IMR-90 (cell line): ENCODE measurements at regions not wholly inside any gene's neighbourhood (a gene's known extent, or its start where the extent isn't known, plus 50 kb on each side); places are given as distances from the start of the nearest gene placed in this dataset.
A peak's percentile ranks its signal among the peaks of the same experiment; 100 is the strongest.

Source experiments
- ATAC-seq: fragments of 200-7000 bp; cut with Tn5 transposase; 2 replicates; pipeline ENCODE4 v1.9.1; 2020; ENCODE audit warnings: low read depth, mild to moderate bottlenecking, moderate library complexity
- BruUV-seq: library from RNA; stranded (reverse); fragments of 400-500 nt; replicated peaks from 2 replicates; lab custom pipeline; 2021; lab: Mats Ljungman, UMichigan
- CTCF ChIA-PET: fragments of 300-600 bp; formaldehyde crosslinking; extraction: SDS; loops from one replicate; lab custom pipeline; 2021; ENCODE audit warnings: antibody characterized with exemption; lab: Yijun Ruan, JAX
- POLR2A ChIA-PET: fragments of 300-600 bp; sonication (Branson Sonifier 250); formaldehyde crosslinking; loops from one replicate; lab custom pipeline; 2022; ENCODE audit warnings: antibody characterized with exemption; ENCODE audit not compliant: unreplicated experiment; lab: Charles Lee
- DNase-seq: peaks from one replicate; pipeline ENCODE4 v3.0.0; 2013
- H2AFZ ChIP-seq: replicated peaks from 2 replicates; pipeline ENCODE3; 2013; ENCODE audit warnings: low read length, mild to moderate bottlenecking; ENCODE audit not compliant: poor library complexity
- H2AK5ac ChIP-seq: 2 replicates; pipeline ENCODE4 v1.6.1; 2013; ENCODE audit warnings: low read depth, low read length, inconsistent platforms
- H2AK9ac ChIP-seq: replicated peaks from 2 replicates; pipeline ENCODE3; 2013; ENCODE audit warnings: mild to moderate bottlenecking, low read depth, low read length, moderate library complexity; ENCODE audit not compliant: poor library complexity
- H2BK120ac ChIP-seq: 2 replicates; pipeline ENCODE4 v1.6.1; 2013; ENCODE audit warnings: low read depth, low read length, inconsistent platforms
- H2BK15ac ChIP-seq: 3 replicates; pipeline ENCODE4 v1.6.1; 2013; ENCODE audit warnings: low read depth, low read length, inconsistent platforms
- H2BK20ac ChIP-seq: 2 replicates; pipeline ENCODE4 v1.6.1; 2013; ENCODE audit warnings: low read depth, mild to moderate bottlenecking, inconsistent platforms, low read length, moderate library complexity
- H2BK5ac ChIP-seq: 2 replicates; pipeline ENCODE4 v1.6.1; 2013; ENCODE audit warnings: mild to moderate bottlenecking, low read depth, low read length, inconsistent platforms; ENCODE audit not compliant: poor library complexity, severe bottlenecking
- H3K14ac ChIP-seq: replicated peaks from 2 replicates; pipeline ENCODE4 v1.6.1; 2013; ENCODE audit warnings: low read depth, low read length, inconsistent platforms
- H3K18ac ChIP-seq: 2 replicates; pipeline ENCODE4 v1.6.1; 2013; ENCODE audit warnings: low read depth, low read length, control low read depth
- H3K23ac ChIP-seq: 2 replicates; pipeline ENCODE4 v1.6.1; 2013; ENCODE audit warnings: low read depth, low read length, inconsistent platforms
- H3K27ac ChIP-seq: 2 replicates; pipeline ENCODE4 v1.5.1; 2013; ENCODE audit warnings: mild to moderate bottlenecking, control low read depth, low read length; ENCODE audit not compliant: insufficient read depth
- H3K27me3 ChIP-seq: 2 replicates; pipeline ENCODE4 v1.6.1; 2013; ENCODE audit warnings: low read length; ENCODE audit not compliant: control insufficient read depth, insufficient read depth
- H3K36me3 ChIP-seq: 2 replicates; pipeline ENCODE4 v1.6.1; 2013; ENCODE audit warnings: low read length, mixed read lengths; ENCODE audit not compliant: control insufficient read depth, insufficient read depth
- H3K4ac ChIP-seq: 2 replicates; pipeline ENCODE4 v1.6.1; 2013; ENCODE audit warnings: low read depth, low read length, inconsistent platforms
- H3K4me1 ChIP-seq: 2 replicates; pipeline ENCODE4 v1.6.1; 2013; ENCODE audit warnings: low read length, mixed read lengths; ENCODE audit not compliant: control insufficient read depth, insufficient read depth
- H3K4me2 ChIP-seq: 2 replicates; pipeline ENCODE4 v1.6.1; 2013; ENCODE audit warnings: low read depth, mild to moderate bottlenecking, control low read depth, low read length, moderate library complexity
- H3K4me3 ChIP-seq: 2 replicates; pipeline ENCODE4 v1.5.1; 2013; ENCODE audit warnings: low read depth, mild to moderate bottlenecking, control low read depth, low read length, moderate library complexity; ENCODE audit not compliant: insufficient read depth
- H3K56ac ChIP-seq: 2 replicates; pipeline ENCODE4 v1.6.1; 2013; ENCODE audit warnings: low read length, inconsistent platforms; ENCODE audit not compliant: insufficient read depth; ENCODE audit errors: extremely low read depth
- H3K79me1 ChIP-seq, 2 experiments: 2 replicates each; pipeline ENCODE4 v1.6.1; 2013; ENCODE audit warnings: low read length in 2 of 2, inconsistent platforms in 1 of 2, low read depth in 1 of 2
- H3K9ac ChIP-seq: 2 replicates; pipeline ENCODE4 v1.6.1; 2013; ENCODE audit warnings: low read depth, low read length, control low read depth
- H3K9me1 ChIP-seq: 2 replicates; pipeline ENCODE4 v1.6.1; 2013; ENCODE audit warnings: low read length, inconsistent platforms; ENCODE audit not compliant: insufficient read depth
- H3K9me3 ChIP-seq: 2 replicates; pipeline ENCODE4 v1.6.1; 2013; ENCODE audit warnings: low read length; ENCODE audit not compliant: control insufficient read depth, insufficient read depth
- H4K20me1 ChIP-seq: 2 replicates; pipeline ENCODE4 v1.6.1; 2013; ENCODE audit warnings: low read length, inconsistent platforms; ENCODE audit not compliant: insufficient read depth
- H4K5ac ChIP-seq: 2 replicates; pipeline ENCODE4 v1.6.1; 2013; ENCODE audit warnings: mild to moderate bottlenecking, low read depth, low read length, control low read depth
- H4K8ac ChIP-seq, 2 experiments: 2 replicates each; pipeline ENCODE4 v1.6.1; 2013; ENCODE audit warnings: low read depth in 2 of 2, low read length in 2 of 2, control low read depth in 1 of 2, inconsistent platforms in 1 of 2
- H4K91ac ChIP-seq: 2 replicates; pipeline ENCODE4 v1.6.1; 2013; ENCODE audit warnings: low read depth, low read length, inconsistent platforms; ENCODE audit not compliant: insufficient read depth
- BHLHE40 ChIP-seq: fragments of 150-350 bp; IDR thresholded peaks from 2 replicates; pipeline ENCODE4 v1.6.1; 2016; ENCODE audit warnings: mild to moderate bottlenecking, low read depth, low read length
- CTCF ChIP-seq: conservative IDR thresholded peaks from 2 replicates; pipeline ENCODE4 v1.5.1; 2012; ENCODE audit warnings: mild to moderate bottlenecking, low read depth, low read length, improper control_type of control experiment
- ELK1 ChIP-seq: fragments of 150-350 bp; IDR thresholded peaks from 2 replicates; pipeline ENCODE4 v1.6.1; 2016; ENCODE audit warnings: low read depth, mild to moderate bottlenecking, low read length, moderate library complexity, borderline replicate concordance
- MAFK ChIP-seq: IDR thresholded peaks from 2 replicates; pipeline ENCODE4 v1.6.1; 2012; ENCODE audit warnings: low read depth, low read length, improper control_type of control experiment
- MAZ ChIP-seq: IDR thresholded peaks from 2 replicates; pipeline ENCODE4 v1.6.1; 2012; ENCODE audit warnings: low read depth, mild to moderate bottlenecking, low read length, improper control_type of control experiment, moderate library complexity, borderline replicate concordance
- NFE2L2 ChIP-seq: fragments of 150-350 bp; IDR thresholded peaks from 2 replicates; pipeline ENCODE4 v1.6.1; 2016; ENCODE audit warnings: low read depth, mild to moderate bottlenecking, low read length
- POLR2A ChIP-seq: IDR thresholded peaks from 2 replicates; pipeline ENCODE4 v1.6.1; 2012; ENCODE audit warnings: mild to moderate bottlenecking, low read depth, low read length
- WGBS, 2 experiments: methylation state at CpG; one replicate each; pipeline versions ENCODE4 v1.1.5 to v1.1.7; 2013; ENCODE audit warnings: missing lambda C conversion rate in 2 of 2; ENCODE audit not compliant: insufficient read length in 1 of 2; ENCODE audit errors: extremely low coverage in 2 of 2; 5-methylcytosine and 5-hydroxymethylcytosine counted together
- dilution Hi-C: fragments of 300-500 bp; cut with HindIII; formaldehyde crosslinking; loops from one replicate; pipeline ENCODE4 v1.14.3; 2018; ENCODE audit warnings: low sequenced_read_pairs; ENCODE audit not compliant: unreplicated experiment
- in situ Hi-C: fragments of 300-500 bp; cut with MboI; formaldehyde crosslinking; loops from 3 replicates; pipeline ENCODE4 v1.14.3; 2019; ENCODE audit warnings: low sequenced_read_pairs, inconsistent platforms, mixed read lengths
- intact Hi-C: fragments of 100-400 bp; cut with micrococcal nuclease; formaldehyde crosslinking; loops from 2 replicates; pipeline ENCODE4 v1.10.0; 2022

- Histone ChIP-seq H3K4me3 (no peak overlapping the region), H2AK5ac (no peak overlapping the region), H3K9ac (no peak overlapping the region), H3K4me2 (no peak overlapping the region), H3K27me3 (no peaks in the 10 kb centered on the region), H3K14ac (no peak overlapping the region), H3K4ac (no peak overlapping the region), H4K91ac (no peak overlapping the region), H2BK20ac (no peak overlapping the region), H2BK5ac (no peak overlapping the region), H4K5ac (no peak overlapping the region), H3K9me3 (peaks cover 2% of the 10 kb centered on the region), H3K27ac (no peak overlapping the region), H3K4me1 (no peaks in the 10 kb centered on the region), H3K9me1 (no peaks in the 10 kb centered on the region), H2AFZ (no peak overlapping the region), H2BK15ac (no peak overlapping the region), H2AK9ac (no peak overlapping the region), H2BK120ac (no peak overlapping the region), H4K8ac (no peak overlapping the region), H3K36me3 (no peaks in the 10 kb centered on the region), H3K79me1 (no peaks in the 10 kb centered on the region), H3K56ac (no peak overlapping the region), H4K20me1 (no peaks in the 10 kb centered on the region), H3K23ac (no peak overlapping the region), H3K18ac (no peak overlapping the region)
- WGBS, 2 experiments = no CpG with 5 or more reads among the region's 1 CpG
- CTCF ChIA-PET = interaction anchor here (0.7 kb wide), 1 partner anchor 544 kb away, joined by 3 read pairs; no protein-coding TSS in a partner anchor
- no TSS peak for BruUV-seq
- TF ChIP-seq ELK1 = no peak
- no peak for TF ChIP-seq POLR2A
- TF ChIP-seq CTCF = no peak
- no peak for TF ChIP-seq BHLHE40
- TF ChIP-seq MAZ = no peak
- TF ChIP-seq MAFK = peak; percentile 57; the same call in 1 of the 2 replicates
- TF ChIP-seq NFE2L2 = no peak
- POLR2A ChIA-PET = interaction anchor here (0.6 kb wide), 1 partner anchor 486 kb away, joined by 7 read pairs; no protein-coding TSS in a partner anchor
- no peak for ATAC-seq
- no peak for DNase-seq
- dilution Hi-C loops (no loop called here), intact Hi-C loops (no loop called here), in situ Hi-C loops (no loop called here)
These were observed 52.0 kb upstream of the FGGY start for GRCh38 chr1:59244891-59245290.
